GM12892 (cell line): ENCODE measurements at regions not wholly inside any gene's neighbourhood (a gene's known extent, or its start where the extent isn't known, plus 50 kb on each side); places are given as distances from the start of the nearest gene placed in this dataset.

Source experiments
- DNase-seq: peaks from one replicate; pipeline ENCODE4 v3.0.0; 2011; ENCODE audit not compliant: insufficient read length
- FAIRE-seq: peaks from 2 replicates; lab custom pipeline; 2011; peaks lifted over from hg19 to GRCh38; lab: Jason Lieb, UNC
- POLR2A ChIP-seq: IDR thresholded peaks from 2 replicates; pipeline ENCODE4 v1.6.1; 2011; ENCODE audit warnings: low read depth, low read length, control low read depth
- POLR2AphosphoS5 ChIP-seq: IDR thresholded peaks from 2 replicates; pipeline ENCODE4 v1.6.1; 2011; ENCODE audit warnings: low read depth, low read length, control low read depth
- TAF1 ChIP-seq: IDR thresholded peaks from 2 replicates; pipeline ENCODE4 v1.6.1; 2011; ENCODE audit warnings: low read depth, mild to moderate bottlenecking, control low read depth, low read length, borderline replicate concordance

DNA sequence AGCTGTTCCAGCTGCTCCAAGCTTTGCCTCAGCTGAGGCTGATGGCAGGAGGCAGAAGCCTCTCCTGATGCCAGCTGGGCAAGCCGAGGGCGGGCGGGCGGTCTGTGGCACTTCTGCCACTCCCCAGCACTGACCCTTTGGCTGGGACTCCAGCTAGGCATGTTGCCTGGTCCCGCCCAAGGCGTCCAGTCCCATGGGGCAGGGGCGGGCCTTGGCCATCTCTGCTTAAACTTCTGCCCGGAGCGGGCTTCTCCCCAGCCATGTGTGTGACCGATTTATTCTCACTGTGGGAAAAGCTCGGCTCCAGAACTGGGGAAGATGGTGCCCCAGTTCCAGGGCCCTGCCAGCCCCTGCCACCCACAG is 349.1 kb downstream of the SEC14L1 start:
- no peak for DNase-seq
- FAIRE-seq: no peak
- TF ChIP-seq POLR2AphosphoS5 (no peak), POLR2A (no peak), TAF1 (no peak)

GRCh38 chr17:77490361-77491183 is 349.8 kb downstream of the SEC14L1 start:
- DNase-seq (peak; percentile 6), FAIRE-seq (no peak)
- no peak for TF ChIP-seq POLR2A
- no peak for TF ChIP-seq TAF1

DNA sequence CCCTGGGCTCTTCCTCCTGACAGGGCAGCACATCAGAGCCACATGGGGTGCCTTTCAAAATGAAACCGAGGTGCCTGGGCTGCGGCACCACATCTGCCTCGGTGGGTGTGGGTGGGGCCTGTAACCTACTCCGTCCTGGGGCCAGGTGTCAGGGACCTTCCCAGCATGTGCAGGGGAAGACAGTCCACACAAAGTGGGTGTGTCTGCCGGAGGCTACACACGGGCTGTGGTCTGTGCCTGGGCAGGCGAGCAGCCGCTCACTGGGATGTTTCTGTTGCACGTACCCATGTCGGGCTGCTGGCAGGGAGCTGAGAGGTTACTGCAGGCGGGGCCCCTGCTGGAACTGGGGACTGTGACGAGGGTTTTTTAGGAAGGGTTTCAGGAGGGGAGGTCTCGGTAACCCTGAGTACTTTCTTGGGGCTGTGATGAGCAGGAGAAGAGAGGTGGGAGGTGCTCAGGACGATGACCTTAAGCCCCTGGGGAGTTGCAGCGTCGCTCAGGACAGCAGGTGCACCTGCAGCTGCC is 351.2 kb downstream of the SEC14L1 start:
- FAIRE-seq: peak; percentile 54
- peak; percentile 64 for DNase-seq
- TF ChIP-seq POLR2AphosphoS5 (peak; percentile 23), TAF1 (no peak)

- no peak for FAIRE-seq
- TF ChIP-seq TAF1 (no peak), POLR2A (no peak), POLR2AphosphoS5 (no peak)
- DNase-seq: peak; percentile 14
Measured at GRCh38 chr17:77492446-77493237, 351.9 kb downstream of the SEC14L1 start.

DNA sequence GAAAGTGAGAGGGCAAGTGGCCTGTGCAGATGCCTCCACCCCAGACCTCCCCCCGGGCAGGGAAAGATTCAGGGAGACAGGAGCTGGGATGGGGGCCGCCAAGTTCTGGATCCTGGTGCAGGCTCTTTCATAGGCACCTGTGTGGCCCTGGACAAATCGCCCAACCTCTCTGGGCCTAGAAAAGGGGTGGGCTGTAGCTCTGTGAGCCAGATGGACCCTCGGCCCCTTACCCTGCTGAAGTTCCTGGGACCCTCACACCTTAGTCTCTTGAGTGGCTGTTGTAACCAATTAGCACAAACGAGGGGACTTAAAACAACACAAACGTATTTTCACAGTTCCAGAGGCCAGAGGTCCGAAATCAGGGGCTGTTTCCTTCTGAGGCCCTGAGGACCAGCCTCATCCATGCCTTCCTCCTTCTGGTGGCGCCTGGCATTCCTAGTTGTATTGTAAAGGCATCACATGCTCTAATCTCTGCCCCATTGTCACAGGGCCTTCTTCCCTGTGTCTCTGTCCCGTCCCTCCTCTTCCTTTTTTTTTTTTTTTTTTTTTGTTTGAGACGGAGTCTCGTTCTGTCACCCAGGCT is 352.6 kb downstream of the SEC14L1 start:
- FAIRE-seq: no peak
- DNase-seq: no peak
- TF ChIP-seq POLR2A (no peak), POLR2AphosphoS5 (no peak), TAF1 (no peak)

- TF ChIP-seq POLR2A (no peak), TAF1 (no peak), POLR2AphosphoS5 (no peak)
- no peak for FAIRE-seq
- no peak for DNase-seq
Measured at GRCh38 chr17:77493901-77494663, 353.3 kb downstream of the SEC14L1 start.

DNA sequence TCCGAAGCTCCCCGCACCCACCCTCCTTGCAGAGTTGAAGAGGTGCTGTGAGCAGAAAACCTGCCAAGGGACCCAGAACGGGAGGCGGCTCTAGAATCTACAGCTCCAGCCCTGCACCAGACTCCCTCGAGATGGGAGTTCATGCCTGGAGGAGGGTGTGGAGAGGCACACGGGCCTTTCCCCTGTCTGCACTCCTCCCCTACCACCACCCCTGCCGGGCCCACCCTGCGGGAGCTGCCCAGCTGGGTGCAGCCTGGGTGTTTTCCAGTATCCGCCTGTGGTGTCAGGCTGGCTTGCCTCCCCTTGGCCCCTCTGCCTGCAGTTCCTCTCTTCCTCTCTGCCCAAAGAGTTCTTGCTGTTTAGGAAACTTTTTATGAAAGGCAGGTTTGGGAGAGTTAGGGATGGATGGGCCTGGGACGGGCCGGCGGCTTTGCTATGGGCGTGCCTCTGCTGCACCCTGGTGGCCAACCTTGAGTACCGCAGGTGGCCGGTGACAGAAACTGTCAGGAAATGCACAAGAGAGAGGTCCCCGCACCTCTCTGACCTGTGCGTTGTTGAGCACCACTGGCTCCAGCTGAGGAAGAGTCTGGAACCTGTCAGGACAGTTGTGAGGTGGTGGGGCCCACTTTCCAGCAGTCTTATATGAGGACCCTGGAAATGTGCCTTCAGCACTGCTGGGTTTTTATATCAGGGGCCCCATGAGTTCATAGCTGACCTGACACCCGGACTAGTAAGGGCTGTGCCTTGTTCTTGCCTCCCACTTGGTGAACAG is 354.1 kb downstream of the SEC14L1 start:
- no peak for TF ChIP-seq POLR2AphosphoS5
- FAIRE-seq (peak; percentile 81), DNase-seq (peak; percentile 82)

DNA sequence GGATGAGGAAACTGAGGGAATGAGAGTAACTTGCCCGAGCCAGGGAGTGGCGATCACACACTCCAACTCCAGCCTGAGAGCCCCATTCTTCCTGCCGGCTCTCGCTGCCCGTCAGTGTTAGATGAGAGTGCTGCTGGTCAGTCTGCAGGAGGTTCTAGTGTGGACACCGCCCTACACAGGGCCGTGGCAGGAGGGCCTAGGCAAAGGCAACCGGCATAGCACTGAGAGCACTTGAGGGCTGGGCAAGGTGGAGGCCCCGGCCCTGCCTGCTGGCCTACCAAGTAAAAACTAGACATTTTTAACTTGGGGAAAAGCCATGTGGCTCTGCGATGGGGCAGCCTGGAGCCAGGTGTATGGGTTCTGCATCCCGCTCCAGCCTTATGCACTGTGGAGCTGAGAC is 354.8 kb downstream of the SEC14L1 start:
- TF ChIP-seq POLR2AphosphoS5 (no peak), TAF1 (no peak), POLR2A (no peak)
- DNase-seq (peak; percentile 12), FAIRE-seq (no peak)

- FAIRE-seq: no peak
Measured at GRCh38 chr17:77496401-77496801, 355.6 kb downstream of the SEC14L1 start.

DNA sequence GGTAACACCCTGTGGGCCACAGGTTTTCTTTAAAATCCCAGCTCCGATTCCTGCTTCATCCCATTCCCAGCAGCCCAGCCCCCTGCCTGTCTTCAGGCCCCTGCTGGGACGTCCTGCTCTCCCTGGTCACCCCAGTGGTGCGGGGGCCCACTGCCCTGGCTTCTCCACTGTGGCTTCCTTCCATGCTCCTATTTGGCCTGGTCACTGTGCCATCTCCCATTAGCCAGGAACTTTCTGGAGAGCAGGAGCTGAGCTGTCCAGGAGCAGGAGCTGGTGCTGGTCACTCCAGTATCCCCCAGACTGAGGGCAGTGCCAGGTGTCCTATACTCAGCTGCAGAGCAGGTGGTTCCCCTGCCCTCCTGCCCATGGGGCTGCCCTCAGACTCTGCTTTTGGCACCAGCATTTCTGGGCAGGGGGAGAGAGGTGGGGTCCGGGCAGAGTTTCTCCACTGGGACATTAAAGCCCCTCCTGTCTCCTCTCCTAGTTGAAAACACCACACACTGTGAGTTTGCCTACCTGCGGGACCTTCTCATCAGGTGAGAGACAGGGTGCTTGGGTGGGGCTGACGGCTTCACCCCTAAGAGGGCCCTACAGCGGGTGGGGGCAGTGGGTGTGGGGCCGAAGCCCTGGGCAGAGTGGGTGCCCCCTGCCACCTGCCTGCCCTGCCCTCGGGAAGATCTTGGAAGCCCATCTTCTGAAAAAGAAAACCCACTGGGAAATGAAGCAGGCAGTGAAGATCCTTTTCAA is 356.2 kb downstream of the SEC14L1 start:
- FAIRE-seq: no peak

More at GRCh38 chr17:77496401-77496801, 355.6 kb downstream of the SEC14L1 start:
- TF ChIP-seq TAF1: no peak
- no peak for DNase-seq

More for the DNA sequence above, 356.2 kb downstream of the SEC14L1 start:
- TF ChIP-seq POLR2AphosphoS5 (no peak; the same call in 1 of the 2 replicates), TAF1 (no peak), POLR2A (no peak)
- DNase-seq: no peak
